ENCODE measurements at regions not wholly inside any gene's neighbourhood (a gene's known extent, or its start where the extent isn't known, plus 50 kb on each side); places are given as distances from the start of the nearest gene placed in this dataset.

GRCh38 chr2:5530011-5530696, 162.0 kb upstream of the SOX11 start:
- DNase-seq (ENCODE audit: low spot score): no peak
- Mint-ChIP-seq H3K4me1 (ENCODE audit: low read depth in 2 of 2) (no peaks in the 10 kb centered on the region), H3K9me3 (peaks cover 3% of the 10 kb centered on the region), H3K27me3 (no peaks in the 10 kb centered on the region), H3K36me3 (no peaks in the 10 kb centered on the region), H3K4me3 (no peak overlapping the region), H3K27ac (no peak overlapping the region)
- ATAC-seq: no peak

- ATAC-seq (no peak), DNase-seq (ENCODE audit: low spot score) (no peak)
- no peak overlapping the region for H3K27ac Mint-ChIP-seq
- H3K4me1 Mint-ChIP-seq (ENCODE audit: low read depth in 2 of 2): no peaks in the 10 kb centered on the region
- no peaks in the 10 kb centered on the region for H3K27me3 Mint-ChIP-seq
- H3K9me3 Mint-ChIP-seq: peaks cover 7% of the 10 kb centered on the region
- H3K36me3 Mint-ChIP-seq: peaks cover 4% of the 10 kb centered on the region
- H3K4me3 Mint-ChIP-seq: no peak overlapping the region
Observed at GRCh38 chr2:5535301-5535700, 156.9 kb upstream of the SOX11 start.

GRCh38 chr2:5537180-5537688, 154.9 kb upstream of the SOX11 start:
- Mint-ChIP-seq H3K4me3 (no peak overlapping the region), H3K9me3 (peaks cover 7% of the 10 kb centered on the region), H3K36me3 (peaks cover 4% of the 10 kb centered on the region), H3K27ac (no peak overlapping the region), H3K4me1 (ENCODE audit: low read depth in 2 of 2) (no peaks in the 10 kb centered on the region), H3K27me3 (no peaks in the 10 kb centered on the region)
- ATAC-seq (no peak), DNase-seq (ENCODE audit: low spot score) (no peak)

GRCh38 chr2:5538313-5538712, 153.9 kb upstream of the SOX11 start:
- H3K9me3 Mint-ChIP-seq: peaks cover 8% of the 10 kb centered on the region
- H3K36me3 Mint-ChIP-seq: peaks cover 4% of the 10 kb centered on the region
- no peaks in the 10 kb centered on the region for H3K4me1 Mint-ChIP-seq (ENCODE audit: low read depth in 2 of 2)
- no peak overlapping the region for H3K4me3 Mint-ChIP-seq
- no peak for ATAC-seq
- DNase-seq (ENCODE audit: low spot score): no peak
- no peaks in the 10 kb centered on the region for H3K27me3 Mint-ChIP-seq
- no peak overlapping the region for H3K27ac Mint-ChIP-seq

GRCh38 chr2:5538772-5539171, 153.4 kb upstream of the SOX11 start:
- no peak overlapping the region for H3K27ac Mint-ChIP-seq
- ATAC-seq (no peak), DNase-seq (ENCODE audit: low spot score) (no peak)
- no peaks in the 10 kb centered on the region for H3K4me1 Mint-ChIP-seq (ENCODE audit: low read depth in 2 of 2)
- H3K4me3 Mint-ChIP-seq: no peak overlapping the region
- peaks cover 4% of the 10 kb centered on the region for H3K36me3 Mint-ChIP-seq
- H3K27me3 Mint-ChIP-seq: no peaks in the 10 kb centered on the region
- peaks cover 11% of the 10 kb centered on the region for H3K9me3 Mint-ChIP-seq

GRCh38 chr2:5539282-5540165, 152.7 kb upstream of the SOX11 start:
- Mint-ChIP-seq H3K27ac (no peak overlapping the region), H3K9me3 (peaks cover 11% of the 10 kb centered on the region), H3K4me3 (no peak overlapping the region), H3K27me3 (no peaks in the 10 kb centered on the region), H3K4me1 (ENCODE audit: low read depth in 2 of 2) (no peaks in the 10 kb centered on the region), H3K36me3 (peaks cover 4% of the 10 kb centered on the region)
- no peak for DNase-seq (ENCODE audit: low spot score)
- ATAC-seq: no peak

- H3K27ac Mint-ChIP-seq: no peak overlapping the region
- DNase-seq (ENCODE audit: low spot score) (no peak), ATAC-seq (no peak)
- H3K4me1 Mint-ChIP-seq (ENCODE audit: low read depth in 2 of 2): no peaks in the 10 kb centered on the region
- H3K36me3 Mint-ChIP-seq: peaks cover 4% of the 10 kb centered on the region
- H3K9me3 Mint-ChIP-seq: peaks cover 21% of the 10 kb centered on the region
- no peaks in the 10 kb centered on the region for H3K27me3 Mint-ChIP-seq
- no peak overlapping the region for H3K4me3 Mint-ChIP-seq
Observed at GRCh38 chr2:5540856-5541255, 151.3 kb upstream of the SOX11 start.

GRCh38 chr2:5544205-5544786, 147.9 kb upstream of the SOX11 start:
- no peak overlapping the region for H3K4me3 Mint-ChIP-seq
- H3K27ac Mint-ChIP-seq: no peak overlapping the region
- no peaks in the 10 kb centered on the region for H3K36me3 Mint-ChIP-seq
- DNase-seq (ENCODE audit: low spot score) (no peak), ATAC-seq (no peak)
- no peaks in the 10 kb centered on the region for H3K4me1 Mint-ChIP-seq (ENCODE audit: low read depth in 2 of 2)
- no peaks in the 10 kb centered on the region for H3K27me3 Mint-ChIP-seq
- peaks cover 17% of the 10 kb centered on the region for H3K9me3 Mint-ChIP-seq

- no peak overlapping the region for H3K4me3 Mint-ChIP-seq
- no peaks in the 10 kb centered on the region for H3K4me1 Mint-ChIP-seq (ENCODE audit: low read depth in 2 of 2)
- H3K27ac Mint-ChIP-seq: no peak overlapping the region
- DNase-seq (ENCODE audit: low spot score) (no peak), ATAC-seq (no peak)
- H3K36me3 Mint-ChIP-seq: no peaks in the 10 kb centered on the region
- no peaks in the 10 kb centered on the region for H3K27me3 Mint-ChIP-seq
- peaks cover 20% of the 10 kb centered on the region for H3K9me3 Mint-ChIP-seq
Observed at GRCh38 chr2:5546181-5546580, 146.0 kb upstream of the SOX11 start.

GRCh38 chr2:5548991-5549715, 143.0 kb upstream of the SOX11 start:
- DNase-seq (ENCODE audit: low spot score) (no peak), ATAC-seq (no peak)
- Mint-ChIP-seq H3K9me3 (peaks cover 31% of the 10 kb centered on the region), H3K4me3 (no peak overlapping the region), H3K27ac (no peak overlapping the region), H3K4me1 (ENCODE audit: low read depth in 2 of 2) (no peaks in the 10 kb centered on the region), H3K27me3 (no peaks in the 10 kb centered on the region), H3K36me3 (no peaks in the 10 kb centered on the region)

- H3K9me3 Mint-ChIP-seq: peaks cover 29% of the 10 kb centered on the region
- no peak for ATAC-seq
Observed at GRCh38 chr2:5549771-5550170, 142.4 kb upstream of the SOX11 start.

GRCh38 chr2:5555636-5556035, 136.5 kb upstream of the SOX11 start:
- Mint-ChIP-seq H3K27me3 (no peaks in the 10 kb centered on the region), H3K36me3 (no peaks in the 10 kb centered on the region), H3K9me3 (peaks cover 19% of the 10 kb centered on the region), H3K4me1 (ENCODE audit: low read depth in 2 of 2) (no peaks in the 10 kb centered on the region), H3K4me3 (no peak overlapping the region), H3K27ac (no peak overlapping the region)
- no peak for ATAC-seq
- no peak for DNase-seq (ENCODE audit: low spot score)

More at GRCh38 chr2:5549771-5550170, 142.4 kb upstream of the SOX11 start:
- no peaks in the 10 kb centered on the region for H3K4me1 Mint-ChIP-seq (ENCODE audit: low read depth in 2 of 2)
- H3K4me3 Mint-ChIP-seq: no peak overlapping the region
- no peak for DNase-seq (ENCODE audit: low spot score)
- H3K27me3 Mint-ChIP-seq: no peaks in the 10 kb centered on the region
- H3K36me3 Mint-ChIP-seq: no peaks in the 10 kb centered on the region
- no peak overlapping the region for H3K27ac Mint-ChIP-seq

GRCh38 chr2:5561006-5561405, 131.2 kb upstream of the SOX11 start:
- Mint-ChIP-seq H3K36me3 (peaks cover 6% of the 10 kb centered on the region), H3K9me3 (peaks cover 5% of the 10 kb centered on the region), H3K4me1 (ENCODE audit: low read depth in 2 of 2) (no peaks in the 10 kb centered on the region), H3K27me3 (no peaks in the 10 kb centered on the region), H3K27ac (no peak overlapping the region), H3K4me3 (no peak overlapping the region)
- no peak for DNase-seq (ENCODE audit: low spot score)
- ATAC-seq: no peak
